Astrocyte (in vitro differentiated cells and primary cell): ENCODE measurements at regions not wholly inside any gene's neighbourhood (a gene's known extent, or its start where the extent isn't known, plus 50 kb on each side); places are given as distances from the start of the nearest gene placed in this dataset.

Experiments
- DNase-seq: peaks from one replicate; pipeline ENCODE4 v3.0.0-alpha.2; 2010; ENCODE audit warnings: low read depth
- FAIRE-seq: peaks from 2 replicates; lab custom pipeline; 2011; peaks lifted over from hg19 to GRCh38; lab: Jason Lieb, UNC
- H2AFZ ChIP-seq: 2 replicates; pipeline ENCODE4 v1.6.0; 2012; ENCODE audit warnings: low read depth, low read length, inconsistent platforms
- H3K27ac ChIP-seq: 2 replicates; pipeline ENCODE4 v1.5.1; 2011; ENCODE audit warnings: low read depth, low read length, inconsistent platforms
- H3K27me3 ChIP-seq: 2 replicates; pipeline ENCODE4 v1.6.0; 2011; ENCODE audit warnings: low read length, inconsistent platforms; ENCODE audit not compliant: insufficient read depth
- H3K36me3 ChIP-seq: 2 replicates; pipeline ENCODE4 v1.5.1; 2011; ENCODE audit warnings: low read length, inconsistent platforms; ENCODE audit not compliant: insufficient read depth
- H3K4me1 ChIP-seq: 2 replicates; pipeline ENCODE4 v1.5.1; 2011; ENCODE audit warnings: low read length, inconsistent platforms; ENCODE audit not compliant: insufficient read depth
- H3K4me2 ChIP-seq: 2 replicates; pipeline ENCODE4 v1.6.0; 2012; ENCODE audit warnings: low read length, inconsistent platforms
- H3K4me3 ChIP-seq: 2 replicates; pipeline ENCODE4 v1.5.1; 2011; ENCODE audit warnings: low read depth, mild to moderate bottlenecking, low read length, inconsistent platforms; ENCODE audit not compliant: insufficient read depth
- H3K79me2 ChIP-seq: 2 replicates; pipeline ENCODE4 v1.6.0; 2012; ENCODE audit warnings: mild to moderate bottlenecking, low read length, inconsistent platforms; ENCODE audit not compliant: insufficient read depth
- H3K9ac ChIP-seq: 2 replicates; pipeline ENCODE4 v1.6.0; 2012; ENCODE audit warnings: mild to moderate bottlenecking, low read length, inconsistent platforms
- H3K9me3 ChIP-seq: 2 replicates; pipeline ENCODE4 v1.5.1; 2012; ENCODE audit warnings: low read depth, mild to moderate bottlenecking, low read length, inconsistent platforms; ENCODE audit not compliant: insufficient read depth
- H4K20me1 ChIP-seq: 2 replicates; pipeline ENCODE4 v1.6.0; 2012; ENCODE audit warnings: low read length, inconsistent platforms; ENCODE audit not compliant: insufficient read depth
- H3K27ac Mint-ChIP-seq: one replicate; pipeline ENCODE4 v1.8.0; 2021; ENCODE audit warnings: mild to moderate bottlenecking, mixed read lengths; ENCODE audit not compliant: unreplicated experiment
- H3K27me3 Mint-ChIP-seq: one replicate; pipeline ENCODE4 v1.8.0; 2021; ENCODE audit warnings: low read depth, mixed read lengths; ENCODE audit not compliant: unreplicated experiment
- H3K36me3 Mint-ChIP-seq: one replicate; pipeline ENCODE4 v1.8.0; 2021; ENCODE audit warnings: low read depth, mixed read lengths; ENCODE audit not compliant: unreplicated experiment
- H3K4me1 Mint-ChIP-seq: one replicate; pipeline ENCODE4 v1.8.0; 2021; ENCODE audit warnings: low read depth, mixed read lengths; ENCODE audit not compliant: unreplicated experiment
- H3K4me3 Mint-ChIP-seq: one replicate; pipeline ENCODE4 v1.8.0; 2021; ENCODE audit warnings: mild to moderate bottlenecking, moderate library complexity, mixed read lengths; ENCODE audit not compliant: unreplicated experiment
- H3K9me3 Mint-ChIP-seq: one replicate; pipeline ENCODE4 v1.8.0; 2021; ENCODE audit warnings: mild to moderate bottlenecking, mixed read lengths; ENCODE audit not compliant: unreplicated experiment
- CTCF ChIP-seq: IDR thresholded peaks from 2 replicates; pipeline ENCODE4 v1.5.1; 2011; ENCODE audit warnings: low read depth, mild to moderate bottlenecking, inconsistent platforms, low read length, moderate library complexity; ENCODE audit not compliant: insufficient read depth
- EZH2 ChIP-seq: IDR thresholded peaks from 2 replicates; pipeline ENCODE4 v1.6.1; 2012; ENCODE audit warnings: mild to moderate bottlenecking, low read length, inconsistent platforms; ENCODE audit not compliant: insufficient read depth

GRCh38 chr12:107423531-107423930 is 262.1 kb upstream of the PWP1 start:
- Mint-ChIP-seq H3K4me1 (no peaks in the 10 kb centered on the region), H3K9me3 (peaks cover 19% of the 10 kb centered on the region), H3K27me3 (peaks cover 5% of the 10 kb centered on the region), H3K27ac (no peak overlapping the region), H3K36me3 (peaks cover 5% of the 10 kb centered on the region), H3K4me3 (no peak overlapping the region)
- no peak overlapping the region for H3K4me2 ChIP-seq
- no peak for TF ChIP-seq EZH2
- TF ChIP-seq CTCF, result no peak
- no peaks in the 10 kb centered on the region for H3K36me3 ChIP-seq
- peaks cover 2% of the 10 kb centered on the region for H3K9me3 ChIP-seq
- no peak overlapping the region for H3K27ac ChIP-seq
- H3K4me3 ChIP-seq, result no peak overlapping the region
- no peak overlapping the region for H3K9ac ChIP-seq
- FAIRE-seq, result no peak
- DNase-seq, result no peak
- no peaks in the 10 kb centered on the region for H3K27me3 ChIP-seq
- no peaks in the 10 kb centered on the region for H3K4me1 ChIP-seq
- H3K79me2 ChIP-seq, result no peaks in the 10 kb centered on the region
- H2AFZ ChIP-seq, result no peak overlapping the region
- H4K20me1 ChIP-seq, result no peaks in the 10 kb centered on the region

DNA sequence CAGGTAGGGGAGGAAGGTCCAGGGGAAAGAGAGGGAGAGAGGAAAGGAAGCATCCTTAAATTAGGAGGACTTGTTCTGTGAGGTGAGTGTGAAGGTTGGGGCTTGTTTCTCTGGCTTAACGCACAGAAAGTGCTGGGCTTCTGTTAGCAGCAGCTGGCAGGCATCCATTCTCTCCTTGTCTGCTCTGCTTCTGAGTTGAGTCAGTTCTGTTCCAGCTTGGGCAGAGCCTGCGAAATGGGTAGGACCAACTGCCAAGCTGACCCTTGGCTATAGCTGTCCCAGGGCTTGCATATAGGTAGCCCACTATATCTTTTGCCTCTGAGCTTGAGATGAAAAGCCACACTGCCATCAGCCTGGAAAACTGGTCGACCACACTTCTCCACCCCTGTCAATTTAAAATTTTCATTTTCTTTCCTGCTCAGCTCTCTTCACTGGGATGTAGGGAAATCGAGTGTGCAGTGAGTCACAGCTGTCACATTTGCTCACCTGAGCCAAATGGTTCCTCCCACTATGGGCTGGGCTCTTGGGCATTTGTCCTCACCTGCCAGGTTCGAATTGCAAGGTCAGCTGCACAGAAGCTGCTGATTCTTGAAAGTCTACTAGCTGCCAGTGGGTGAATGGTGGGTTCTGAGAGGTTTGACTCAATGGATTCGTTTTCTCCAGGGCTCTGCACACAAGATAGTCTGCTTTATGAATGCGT is 256.4 kb upstream of the PWP1 start:
- no peak for FAIRE-seq
- Mint-ChIP-seq H3K36me3 (peaks cover 2% of the 10 kb centered on the region), H3K27me3 (peaks cover 10% of the 10 kb centered on the region), H3K27ac (no peak overlapping the region), H3K4me1 (no peaks in the 10 kb centered on the region), H3K9me3 (peaks cover 13% of the 10 kb centered on the region), H3K4me3 (no peak overlapping the region)
- Histone ChIP-seq H2AFZ (no peak overlapping the region), H3K4me1 (no peaks in the 10 kb centered on the region), H3K4me3 (no peak overlapping the region), H3K4me2 (no peak overlapping the region), H3K79me2 (no peaks in the 10 kb centered on the region), H3K27ac (no peak overlapping the region), H3K36me3 (no peaks in the 10 kb centered on the region), H3K9me3 (peaks cover 2% of the 10 kb centered on the region), H4K20me1 (no peaks in the 10 kb centered on the region), H3K27me3 (no peaks in the 10 kb centered on the region), H3K9ac (no peak overlapping the region)
- TF ChIP-seq CTCF (no peak), EZH2 (no peak)
- no peak for DNase-seq

DNA sequence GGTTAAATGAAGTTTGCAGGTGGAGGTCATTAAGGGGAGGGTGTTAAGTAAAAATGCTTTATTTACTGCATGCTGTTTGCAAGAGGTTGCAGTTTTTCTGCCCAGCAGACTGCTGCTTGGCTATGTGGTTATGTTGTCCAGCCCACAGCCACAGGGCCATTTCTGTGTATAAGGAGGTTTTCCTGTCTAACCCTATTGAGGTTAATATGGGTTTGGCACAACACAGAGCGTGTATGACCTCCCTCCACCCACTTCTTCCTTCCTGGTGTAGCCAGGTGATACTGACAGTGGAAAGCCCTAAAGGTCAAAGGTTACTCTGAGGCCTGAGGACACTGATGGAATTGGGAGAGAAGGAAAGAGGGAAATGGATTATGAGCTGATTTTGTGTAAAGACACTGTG is 253.7 kb upstream of the PWP1 start:
- Histone ChIP-seq H3K27me3 (no peaks in the 10 kb centered on the region), H3K9me3 (peaks cover under 1% of the 10 kb centered on the region), H3K9ac (no peak overlapping the region), H3K27ac (no peak overlapping the region), H3K79me2 (no peaks in the 10 kb centered on the region), H2AFZ (no peak overlapping the region), H4K20me1 (no peaks in the 10 kb centered on the region), H3K4me1 (peaks cover 3% of the 10 kb centered on the region), H3K4me2 (no peak overlapping the region), H3K36me3 (no peaks in the 10 kb centered on the region), H3K4me3 (no peak overlapping the region)
- Mint-ChIP-seq H3K27me3 (peaks cover 7% of the 10 kb centered on the region), H3K4me1 (peaks cover 6% of the 10 kb centered on the region), H3K27ac (no peak overlapping the region), H3K9me3 (peaks cover 10% of the 10 kb centered on the region), H3K4me3 (no peak overlapping the region), H3K36me3 (peaks cover 2% of the 10 kb centered on the region)
- TF ChIP-seq CTCF (no peak), EZH2 (no peak)
- FAIRE-seq (no peak), DNase-seq (no peak)
